ENCODE measurements at regions not wholly inside any gene's neighbourhood (a gene's known extent, or its start where the extent isn't known, plus 50 kb on each side); places are given as distances from the start of the nearest gene placed in this dataset.

GRCh38 chr4:18227880-18228279 is 206.3 kb upstream of the LCORL start:
- TF ChIP-seq CTCF (conservative IDR thresholded peaks at IDR 0.05 in 1 of 2, IDR thresholded peaks at IDR 0.05 in 1 of 2; ENCODE audit: extremely low read depth in 1 of 2, insufficient read depth in 1 of 2, low read depth in 1 of 2, low read length in 2 of 2) (no peak), EZH2 (IDR thresholded peaks at IDR 0.05; ENCODE audit: borderline replicate concordance, low read length) (no peak)
